Muscle of leg (tissue), 3 donors: ENCODE measurements at regions not wholly inside any gene's neighbourhood (a gene's known extent, or its start where the extent isn't known, plus 50 kb on each side); places are given as distances from the start of the nearest gene placed in this dataset.

Experiments
- DNase-seq: peaks from one replicate; pipeline ENCODE4 v3.0.0; 2013
- H3K27ac ChIP-seq: one replicate; pipeline ENCODE4 v1.5.1; 2013; ENCODE audit warnings: mild to moderate bottlenecking, low read length, control low read depth
- H3K27me3 ChIP-seq: one replicate; pipeline ENCODE4 v1.6.1; 2013; ENCODE audit warnings: low read length; ENCODE audit not compliant: control insufficient read depth, insufficient read depth
- H3K36me3 ChIP-seq: one replicate; pipeline ENCODE4 v1.6.1; 2013; ENCODE audit warnings: low read length; ENCODE audit not compliant: control insufficient read depth, insufficient read depth
- H3K4me1 ChIP-seq: one replicate; pipeline ENCODE4 v1.6.1; 2013; ENCODE audit warnings: low read length; ENCODE audit not compliant: control insufficient read depth, insufficient read depth
- H3K4me3 ChIP-seq: one replicate; pipeline ENCODE4 v1.5.1; 2013; ENCODE audit warnings: low read length, control low read depth
- H3K9me3 ChIP-seq: replicated peaks from 2 replicates; pipeline ENCODE4 v1.6.1; 2013; ENCODE audit warnings: low read depth, low read length; ENCODE audit not compliant: control insufficient read depth
- WGBS: methylation state at CpG from one replicate; pipeline ENCODE4 v1.1.5; 2013; ENCODE audit warnings: missing lambda C conversion rate; ENCODE audit not compliant: insufficient coverage; 5-methylcytosine and 5-hydroxymethylcytosine counted together

DNA sequence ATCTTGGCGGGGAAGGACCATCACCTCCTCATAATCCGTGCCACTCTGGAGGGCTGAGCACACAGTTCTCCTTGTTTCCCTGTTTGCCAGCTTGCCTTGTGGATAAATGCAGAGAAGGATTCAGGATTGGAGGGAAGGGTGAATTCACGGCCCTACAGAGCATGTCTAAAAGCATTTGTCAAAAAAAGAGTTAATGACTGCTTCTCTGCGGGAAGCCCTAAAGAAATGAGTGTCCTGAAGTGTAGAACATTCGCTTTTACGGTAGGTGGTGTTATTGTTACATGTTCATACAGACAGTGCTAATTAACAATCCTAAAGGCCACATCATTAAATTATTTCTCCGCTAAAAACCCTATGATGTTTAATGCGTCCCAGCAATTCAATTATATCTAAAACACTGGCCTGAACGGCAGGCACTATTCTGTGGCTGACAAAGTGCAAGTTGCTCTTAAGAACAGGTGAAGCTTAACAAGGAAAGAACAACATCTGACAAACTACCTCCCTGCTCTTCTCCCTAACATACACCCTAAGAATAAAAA is 112.3 kb upstream of the NFIA start:
- WGBS: 12% methylated on average over 4 of the region's 9 CpGs
- Histone ChIP-seq H3K36me3 (no peaks in the 10 kb centered on the region), H3K27ac (peak overlapping the region; percentile 71), H3K4me3 (no peak overlapping the region), H3K9me3 (peaks cover 7% of the 10 kb centered on the region), H3K4me1 (peaks cover 14% of the 10 kb centered on the region), H3K27me3 (no peaks in the 10 kb centered on the region)
- DNase-seq: peak; percentile 80

- Histone ChIP-seq H3K9me3 (peaks cover 14% of the 10 kb centered on the region), H3K27me3 (no peaks in the 10 kb centered on the region), H3K36me3 (no peaks in the 10 kb centered on the region), H3K4me3 (no peak overlapping the region), H3K27ac (no peak overlapping the region), H3K4me1 (peaks cover 14% of the 10 kb centered on the region)
- WGBS: 100% methylated on average over 2 of the region's 2 CpGs
- no peak for DNase-seq
Measured at GRCh38 chr1:60965280-60965854, 117.0 kb upstream of the NFIA start.

DNA sequence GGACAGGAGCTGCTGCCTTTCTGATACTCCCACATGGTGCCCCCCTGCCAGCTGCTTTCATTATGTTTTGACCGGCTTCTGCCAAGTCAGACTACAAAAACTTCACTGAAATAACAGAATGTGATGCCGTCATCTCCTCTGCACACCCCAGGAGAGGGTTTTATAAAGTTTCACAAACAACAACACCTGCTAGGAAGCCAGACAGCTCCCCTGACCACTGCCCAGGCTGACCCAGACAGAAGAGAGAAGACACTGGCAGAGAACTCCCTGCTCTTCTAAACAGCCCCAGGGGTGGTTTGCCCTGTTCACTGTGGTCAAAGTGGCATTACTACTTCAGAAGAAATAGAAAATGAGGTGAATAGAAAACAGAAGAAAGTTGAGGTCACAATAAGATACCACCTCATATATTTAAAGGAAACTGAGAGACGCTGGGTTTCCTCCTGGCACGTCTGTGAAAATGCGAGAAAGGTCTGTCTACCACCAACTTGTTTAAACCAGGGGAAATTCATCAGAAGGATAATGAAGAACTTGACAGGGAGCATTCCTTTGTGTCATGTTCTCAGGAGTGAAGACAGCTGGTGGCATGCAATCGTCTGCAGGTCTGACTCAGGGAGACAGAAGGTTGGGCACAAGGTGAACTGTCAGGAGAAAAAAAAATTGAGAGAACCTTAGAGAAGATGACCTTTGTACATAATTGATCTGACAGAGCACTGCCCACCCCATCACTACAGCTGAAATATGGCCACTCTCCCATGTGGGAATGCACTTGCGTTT is 119.0 kb upstream of the NFIA start:
- H3K4me1 ChIP-seq: peaks cover 9% of the 10 kb centered on the region
- WGBS: 83% methylated on average over 4 of the region's 7 CpGs
- peaks cover 14% of the 10 kb centered on the region for H3K9me3 ChIP-seq
- no peaks in the 10 kb centered on the region for H3K27me3 ChIP-seq
- no peak overlapping the region for H3K4me3 ChIP-seq
- H3K36me3 ChIP-seq: no peaks in the 10 kb centered on the region
- no peak overlapping the region for H3K27ac ChIP-seq
- peak; percentile 49 for DNase-seq

- no peaks in the 10 kb centered on the region for H3K36me3 ChIP-seq
- H3K4me3 ChIP-seq: no peak overlapping the region
- H3K9me3 ChIP-seq: peaks cover 14% of the 10 kb centered on the region
- no peaks in the 10 kb centered on the region for H3K27me3 ChIP-seq
- no peak for DNase-seq
- no peak overlapping the region for H3K27ac ChIP-seq
- H3K4me1 ChIP-seq: peaks cover 11% of the 10 kb centered on the region
- WGBS: 40% methylated on average over 1 of the region's 2 CpGs
Measured at GRCh38 chr1:60960891-60961461, 121.4 kb upstream of the NFIA start.

DNA sequence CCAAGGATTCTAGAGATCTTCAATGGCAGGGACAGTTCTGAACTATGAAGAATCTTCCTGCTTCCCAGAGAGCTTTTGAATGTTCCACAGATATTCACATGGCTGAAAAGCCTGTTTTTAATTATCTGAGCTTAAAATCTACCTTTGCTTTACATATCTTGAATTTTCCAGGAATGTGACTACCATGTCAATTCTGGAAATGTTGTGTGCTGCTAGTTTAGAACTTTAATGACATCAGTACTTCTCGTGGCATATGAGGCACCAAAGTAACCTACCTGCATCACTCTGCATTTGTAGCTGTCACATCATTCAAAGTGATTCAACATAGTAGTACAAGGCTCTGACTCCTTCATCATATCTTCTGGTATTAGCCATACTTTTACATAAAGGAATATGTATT is 122.7 kb upstream of the NFIA start:
- DNase-seq: no peak
- Histone ChIP-seq H3K4me3 (no peak overlapping the region), H3K36me3 (no peaks in the 10 kb centered on the region), H3K27me3 (no peaks in the 10 kb centered on the region), H3K27ac (no peak overlapping the region), H3K4me1 (peaks cover 12% of the 10 kb centered on the region), H3K9me3 (peaks cover 7% of the 10 kb centered on the region)
- no CpG with 5 or more reads among the region's 1 CpG for WGBS

GRCh38 chr1:60958001-60958400 is 124.4 kb upstream of the NFIA start:
- H3K9me3 ChIP-seq: peaks cover 4% of the 10 kb centered on the region
- no peaks in the 10 kb centered on the region for H3K27me3 ChIP-seq
- no peak overlapping the region for H3K27ac ChIP-seq
- DNase-seq: no peak
- H3K4me3 ChIP-seq: no peak overlapping the region
- H3K36me3 ChIP-seq: no peaks in the 10 kb centered on the region
- WGBS: 88% methylated on average over 2 of the region's 3 CpGs
- peaks cover 11% of the 10 kb centered on the region for H3K4me1 ChIP-seq

DNA sequence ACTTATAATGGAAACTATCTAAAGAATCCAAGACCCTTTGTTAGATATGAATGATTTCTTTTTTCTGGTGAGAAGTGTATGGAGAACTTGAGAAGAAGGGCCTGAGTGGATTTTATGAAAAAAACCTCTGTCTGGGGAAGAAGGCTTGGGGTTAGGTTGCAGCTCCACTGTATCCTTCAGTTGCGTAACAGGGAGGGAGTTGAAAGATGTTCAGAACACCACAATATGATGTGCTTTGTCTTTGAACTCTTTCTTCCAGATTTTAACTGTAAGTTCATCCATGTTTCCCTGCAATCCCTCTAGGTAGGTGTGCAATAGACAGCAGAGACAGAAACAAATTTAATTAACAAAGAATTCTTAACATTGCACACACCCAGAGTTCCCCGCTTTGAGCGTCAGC is 125.8 kb upstream of the NFIA start:
- WGBS: no CpG with 5 or more reads among the region's 3 CpGs
- no peak for DNase-seq
- peaks cover 4% of the 10 kb centered on the region for H3K9me3 ChIP-seq

GRCh38 chr1:60952612-60953111 is 129.7 kb upstream of the NFIA start:
- 58% methylated on average over 6 of the region's 10 CpGs for WGBS
- Histone ChIP-seq H3K36me3 (no peaks in the 10 kb centered on the region), H3K4me3 (no peak overlapping the region), H3K4me1 (peaks cover 55% of the 10 kb centered on the region), H3K9me3 (peaks cover 4% of the 10 kb centered on the region), H3K27me3 (no peaks in the 10 kb centered on the region), H3K27ac (peak overlapping the region; percentile 70)
- DNase-seq: peak; percentile 62

More for the DNA sequence above, 125.8 kb upstream of the NFIA start:
- no peak overlapping the region for H3K4me3 ChIP-seq
- H3K36me3 ChIP-seq: no peaks in the 10 kb centered on the region
- H3K27me3 ChIP-seq: no peaks in the 10 kb centered on the region
- no peak overlapping the region for H3K27ac ChIP-seq
- H3K4me1 ChIP-seq: peaks cover 22% of the 10 kb centered on the region

- peaks cover 4% of the 10 kb centered on the region for H3K9me3 ChIP-seq
- 21% methylated on average over 9 of the region's 9 CpGs for WGBS
- H3K4me3 ChIP-seq: no peak overlapping the region
- H3K27me3 ChIP-seq: no peaks in the 10 kb centered on the region
- peaks cover 53% of the 10 kb centered on the region for H3K4me1 ChIP-seq
- no peaks in the 10 kb centered on the region for H3K36me3 ChIP-seq
- DNase-seq: peak; percentile 84
- peak overlapping the region; percentile 52 for H3K27ac ChIP-seq
Measured at GRCh38 chr1:60950224-60951063, 131.9 kb upstream of the NFIA start.
